Bronchial epithelial cell (primary cell): ENCODE measurements at regions not wholly inside any gene's neighbourhood (a gene's known extent, or its start where the extent isn't known, plus 50 kb on each side); places are given as distances from the start of the nearest gene placed in this dataset.
"Not testable (repeated sequence)": the region's sequence is repeated elsewhere in the genome, so short reads cannot be mapped to it uniquely, and the experiment has no call there.

Source experiments
- DNase-seq: peaks from one replicate; pipeline ENCODE4 v3.0.0-alpha.2; 2010; ENCODE audit warnings: low read depth
- FAIRE-seq: peaks from 2 replicates; lab custom pipeline; 2011; peaks lifted over from hg19 to GRCh38; lab: Jason Lieb, UNC
- H3K27me3 ChIP-seq: 2 replicates; pipeline ENCODE4 v1.5.1; 2011; ENCODE audit warnings: low read length; ENCODE audit not compliant: control insufficient read depth, insufficient read depth
- H3K36me3 ChIP-seq: 2 replicates; pipeline ENCODE4 v1.5.1; 2011; ENCODE audit warnings: low read length; ENCODE audit not compliant: control insufficient read depth, insufficient read depth
- H3K4me3 ChIP-seq: 2 replicates; pipeline ENCODE4 v1.5.1; 2011; ENCODE audit warnings: mild to moderate bottlenecking, low read depth, low read length, control low read depth
- TF ChIP-seq, protein P1 (sequence below): IDR thresholded peaks from 2 replicates; pipeline ENCODE4 v1.5.1; 2011; ENCODE audit warnings: mild to moderate bottlenecking, moderate library complexity, low read length, control low read depth, inconsistent platforms; ENCODE audit not compliant: insufficient read depth, severe bottlenecking

DNA sequence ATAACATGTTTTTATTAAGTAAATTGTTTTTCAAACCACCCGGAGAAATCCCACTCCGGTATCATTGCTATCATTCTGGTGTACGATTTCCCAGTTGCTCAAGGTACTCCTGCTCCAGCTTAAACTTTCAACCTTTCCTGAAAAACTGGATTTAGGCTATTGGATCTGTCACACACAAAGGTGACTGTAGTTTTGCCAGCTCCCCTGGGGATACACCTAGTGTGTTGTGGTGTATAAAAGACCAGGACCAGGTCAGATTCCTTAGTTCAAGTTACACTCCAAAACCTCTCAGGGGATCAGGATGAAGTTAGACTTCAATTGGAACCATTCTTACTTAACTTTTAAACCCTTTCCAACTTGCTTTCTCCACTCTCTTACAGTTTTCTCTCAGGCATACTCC lies 303.9 kb downstream of the NOVA1 start:
- FAIRE-seq (no peak), DNase-seq (no peak)
- TF ChIP-seq, protein P1, sequence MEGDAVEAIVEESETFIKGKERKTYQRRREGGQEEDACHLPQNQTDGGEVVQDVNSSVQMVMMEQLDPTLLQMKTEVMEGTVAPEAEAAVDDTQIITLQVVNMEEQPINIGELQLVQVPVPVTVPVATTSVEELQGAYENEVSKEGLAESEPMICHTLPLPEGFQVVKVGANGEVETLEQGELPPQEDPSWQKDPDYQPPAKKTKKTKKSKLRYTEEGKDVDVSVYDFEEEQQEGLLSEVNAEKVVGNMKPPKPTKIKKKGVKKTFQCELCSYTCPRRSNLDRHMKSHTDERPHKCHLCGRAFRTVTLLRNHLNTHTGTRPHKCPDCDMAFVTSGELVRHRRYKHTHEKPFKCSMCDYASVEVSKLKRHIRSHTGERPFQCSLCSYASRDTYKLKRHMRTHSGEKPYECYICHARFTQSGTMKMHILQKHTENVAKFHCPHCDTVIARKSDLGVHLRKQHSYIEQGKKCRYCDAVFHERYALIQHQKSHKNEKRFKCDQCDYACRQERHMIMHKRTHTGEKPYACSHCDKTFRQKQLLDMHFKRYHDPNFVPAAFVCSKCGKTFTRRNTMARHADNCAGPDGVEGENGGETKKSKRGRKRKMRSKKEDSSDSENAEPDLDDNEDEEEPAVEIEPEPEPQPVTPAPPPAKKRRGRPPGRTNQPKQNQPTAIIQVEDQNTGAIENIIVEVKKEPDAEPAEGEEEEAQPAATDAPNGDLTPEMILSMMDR = no peak
- Histone ChIP-seq H3K27me3 (no peaks in the 10 kb centered on the region), H3K4me3 (no peak overlapping the region), H3K36me3 (no peaks in the 10 kb centered on the region)

- TF ChIP-seq, protein P1 = no peak
- Histone ChIP-seq H3K36me3 (no peaks in the 10 kb centered on the region), H3K4me3 (no peak overlapping the region), H3K27me3 (no peaks in the 10 kb centered on the region)
- FAIRE-seq (no peak), DNase-seq (peak; percentile 70)
Measured at GRCh38 chr14:26289891-26290486, 307.8 kb downstream of the NOVA1 start.

- no peak for FAIRE-seq
- TF ChIP-seq, protein P1 = no peak
- H3K36me3 ChIP-seq = no peaks in the 10 kb centered on the region
Measured at GRCh38 chr14:26286913-26287205, 311.0 kb downstream of the NOVA1 start.

GRCh38 chr14:26286081-26286912 lies 311.5 kb downstream of the NOVA1 start:
- H3K36me3 ChIP-seq = no peaks in the 10 kb centered on the region
- no peaks in the 10 kb centered on the region for H3K27me3 ChIP-seq
- H3K4me3 ChIP-seq = no peak overlapping the region
- TF ChIP-seq, protein P1 = no peak
- DNase-seq = no peak
- FAIRE-seq = no peak

More at GRCh38 chr14:26286913-26287205, 311.0 kb downstream of the NOVA1 start:
- no peak overlapping the region for H3K4me3 ChIP-seq
- no peaks in the 10 kb centered on the region for H3K27me3 ChIP-seq
- DNase-seq = peak; percentile 53

DNA sequence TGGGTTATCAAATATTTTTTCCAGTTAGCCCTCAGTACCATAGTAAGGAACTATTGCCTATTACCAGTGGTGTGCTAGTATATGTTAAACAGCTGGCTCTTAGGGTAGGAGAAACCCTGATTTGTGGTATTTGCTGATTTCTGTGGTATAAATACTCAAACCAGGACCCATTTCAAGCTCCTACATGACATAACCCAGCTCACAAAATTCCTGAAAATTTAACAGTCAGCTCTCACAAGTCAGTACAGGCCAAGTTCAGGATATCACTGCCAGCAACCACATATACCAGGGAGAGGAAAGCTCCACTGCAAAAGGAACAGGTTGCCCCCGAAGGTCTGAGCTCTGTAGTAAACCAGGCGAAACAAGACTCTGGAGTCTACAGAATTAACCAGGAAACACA lies 315.3 kb downstream of the NOVA1 start:
- Histone ChIP-seq H3K4me3 (no peak overlapping the region), H3K27me3 (no peaks in the 10 kb centered on the region), H3K36me3 (no peaks in the 10 kb centered on the region)
- FAIRE-seq = no peak
- TF ChIP-seq, protein P1 = no peak
- peak; percentile 87 for DNase-seq

DNA sequence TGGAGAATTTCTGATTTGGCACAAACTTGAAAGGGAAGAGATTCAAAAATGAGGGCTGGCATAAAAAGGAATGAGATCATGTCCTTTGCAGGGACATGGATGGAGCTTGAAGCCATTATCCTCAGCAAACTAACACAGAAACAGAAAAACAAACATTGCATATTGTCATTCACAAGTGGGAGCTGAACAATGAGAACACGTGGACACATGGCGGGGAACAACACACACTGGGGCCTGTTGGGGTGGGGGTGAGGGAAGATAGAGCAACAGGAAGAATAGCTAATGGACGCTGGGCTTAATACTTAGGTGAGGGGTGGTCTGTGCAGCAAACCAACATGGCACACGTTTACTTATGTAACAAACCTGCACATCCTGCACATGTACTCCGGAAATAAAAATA lies 315.8 kb downstream of the NOVA1 start:
- not testable (repeated sequence) for H3K27me3 ChIP-seq, H3K4me3 ChIP-seq, DNase-seq, FAIRE-seq, H3K36me3 ChIP-seq
